A673 (cell line): ENCODE measurements at regions not wholly inside any gene's neighbourhood (a gene's known extent, or its start where the extent isn't known, plus 50 kb on each side); places are given as distances from the start of the nearest gene placed in this dataset.

Experiments used
- BruUV-seq: library from RNA; stranded (reverse); fragments of 400-500 nt; replicated peaks from 2 replicates; lab custom pipeline; 2021; lab: Mats Ljungman, UMichigan
- CTCF ChIA-PET: fragments of 300-600 bp; sonication (Branson Sonifier 250); formaldehyde crosslinking; loops from one replicate; lab custom pipeline; 2022; ENCODE audit warnings: antibody characterized with exemption; lab: Charles Lee
- POLR2A ChIA-PET: fragments of 300-600 bp; sonication (Branson Sonifier 250); formaldehyde crosslinking; loops from one replicate; lab custom pipeline; 2022; ENCODE audit warnings: antibody characterized with exemption; ENCODE audit not compliant: low non-redundant PET; lab: Charles Lee
- DNase-seq: peaks from one replicate; pipeline ENCODE4 v3.0.0-alpha.2; 2015; ENCODE audit warnings: low spot score
- H3K27ac ChIP-seq: fragments of 200-600 bp; sonication (generic); 2 replicates; pipeline ENCODE4 v1.5.1; 2016; ENCODE audit warnings: mixed run types, low read depth, mild to moderate bottlenecking, mixed read lengths, antibody characterized with exemption, low read length; ENCODE audit not compliant: poor library complexity, severe bottlenecking
- H3K27me3 ChIP-seq: fragments of 200-600 bp; sonication (generic); replicated peaks from 2 replicates; pipeline ENCODE4 v1.6.1; 2017; ENCODE audit warnings: mixed run types, low read depth, mild to moderate bottlenecking, mixed read lengths, antibody characterized with exemption, low read length; ENCODE audit not compliant: insufficient read depth, poor library complexity
- H3K36me3 ChIP-seq: fragments of 200-600 bp; sonication (generic); 2 replicates; pipeline ENCODE4 v1.6.1; 2016; ENCODE audit warnings: mixed run types, mild to moderate bottlenecking, mixed read lengths, antibody characterized with exemption, low read length; ENCODE audit not compliant: insufficient read depth, poor library complexity, severe bottlenecking
- H3K4me1 ChIP-seq: fragments of 200-600 bp; sonication (generic); 2 replicates; pipeline ENCODE4 v1.6.1; 2017; ENCODE audit warnings: mixed run types, mild to moderate bottlenecking, mixed read lengths, antibody characterized with exemption, low read length; ENCODE audit not compliant: insufficient read depth, poor library complexity, severe bottlenecking
- H3K4me3 ChIP-seq: fragments of 200-600 bp; sonication (generic); 2 replicates; pipeline ENCODE4 v1.5.1; 2016; ENCODE audit warnings: low read depth, mixed run types, mild to moderate bottlenecking, mixed read lengths, low read length; ENCODE audit not compliant: poor library complexity, severe bottlenecking
- H3K9me3 ChIP-seq: fragments of 200-600 bp; sonication (generic); 2 replicates; pipeline ENCODE4 v1.6.1; 2016; ENCODE audit warnings: mixed run types, low read depth, mild to moderate bottlenecking, mixed read lengths, antibody characterized with exemption, low read length; ENCODE audit not compliant: poor library complexity, severe bottlenecking
- CTCF ChIP-seq: fragments of 300-800, 200-600 bp; sonication (generic); conservative IDR thresholded peaks from 2 replicates; pipeline ENCODE4 v1.5.1; 2017; ENCODE audit warnings: low read depth, mild to moderate bottlenecking, antibody characterized with exemption, low read length, moderate library complexity, mixed read lengths
- EZH2 ChIP-seq: fragments of 200-600 bp; sonication (generic); IDR thresholded peaks from 2 replicates; pipeline ENCODE4 v1.6.1; 2017; ENCODE audit warnings: borderline replicate concordance, low read depth, mild to moderate bottlenecking, mixed read lengths, antibody characterized with exemption, low read length; ENCODE audit not compliant: poor library complexity, severe bottlenecking
- intact Hi-C: fragments of 100-400 bp; cut with micrococcal nuclease; formaldehyde crosslinking; loops from one replicate; pipeline ENCODE4 v1.10.0; 2022; ENCODE audit not compliant: unreplicated experiment

DNA sequence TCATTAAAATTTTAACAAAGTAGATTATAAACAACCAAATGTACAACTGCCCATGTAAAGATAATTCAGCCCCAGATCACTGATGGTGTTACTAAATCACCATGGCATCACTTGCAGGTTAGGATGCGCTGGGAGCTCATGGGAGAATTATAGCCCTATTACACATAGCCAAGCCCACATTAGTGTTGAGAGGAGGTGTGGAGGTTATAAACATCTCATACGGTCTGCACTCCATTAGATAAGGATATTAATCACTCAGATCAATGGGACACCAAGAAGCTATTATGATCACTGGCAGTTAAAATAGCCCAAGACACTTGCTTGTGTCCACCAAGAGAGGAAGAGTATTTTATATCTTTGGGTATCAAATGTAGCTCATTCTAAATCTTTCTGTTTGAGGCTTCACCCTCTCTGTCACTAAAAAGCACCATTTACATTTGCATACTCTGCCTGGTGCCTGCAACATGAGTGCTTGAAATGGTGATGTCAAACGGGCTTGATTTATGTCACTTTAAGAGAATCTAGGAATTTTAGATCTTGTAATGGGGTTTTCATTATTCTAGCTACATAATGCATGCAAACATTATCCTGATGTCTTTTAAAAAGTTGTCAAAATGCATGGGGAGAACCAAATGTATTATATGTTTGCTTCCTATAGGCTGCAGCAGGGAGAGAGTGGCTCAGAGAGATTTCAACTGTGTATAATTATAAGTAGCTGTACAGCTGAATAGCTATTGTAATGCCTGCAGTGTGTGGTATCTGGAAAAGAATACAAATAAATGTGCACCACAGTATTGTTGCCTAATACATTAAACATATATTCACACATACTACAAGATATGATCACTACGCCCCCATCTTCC is 654.1 kb upstream of the MARCKS start:
- H3K27ac ChIP-seq, result no peak overlapping the region
- BruUV-seq, result no TSS peak
- POLR2A ChIA-PET, result no interaction called here
- no peak for TF ChIP-seq EZH2
- TF ChIP-seq CTCF, result no peak
- no peaks in the 10 kb centered on the region for H3K27me3 ChIP-seq
- intact Hi-C loops, result no loop called here
- peak; percentile 45 for DNase-seq
- no peaks in the 10 kb centered on the region for H3K9me3 ChIP-seq
- H3K4me3 ChIP-seq, result no peak overlapping the region
- H3K4me1 ChIP-seq, result peaks cover 6% of the 10 kb centered on the region
- H3K36me3 ChIP-seq, result no peaks in the 10 kb centered on the region
- CTCF ChIA-PET, result no interaction called here

GRCh38 chr6:113203715-113204110 is 653.4 kb upstream of the MARCKS start:
- CTCF ChIA-PET, result no interaction called here
- no peak overlapping the region for H3K4me3 ChIP-seq
- intact Hi-C loops, result no loop called here
- no TSS peak for BruUV-seq
- no peaks in the 10 kb centered on the region for H3K36me3 ChIP-seq
- H3K27ac ChIP-seq, result no peak overlapping the region
- H3K9me3 ChIP-seq, result no peaks in the 10 kb centered on the region
- TF ChIP-seq CTCF (no peak), EZH2 (no peak)
- H3K27me3 ChIP-seq, result no peaks in the 10 kb centered on the region
- H3K4me1 ChIP-seq, result peaks cover 6% of the 10 kb centered on the region
- POLR2A ChIA-PET, result no interaction called here
- no peak for DNase-seq

GRCh38 chr6:113205553-113205952 is 651.6 kb upstream of the MARCKS start:
- no peak for TF ChIP-seq EZH2
- H3K9me3 ChIP-seq, result no peaks in the 10 kb centered on the region
- POLR2A ChIA-PET, result no interaction called here
- no TSS peak for BruUV-seq
- H3K36me3 ChIP-seq, result no peaks in the 10 kb centered on the region
- intact Hi-C loops, result no loop called here
- CTCF ChIA-PET, result no interaction called here
- H3K4me3 ChIP-seq, result no peak overlapping the region
- no peak for DNase-seq
- H3K27ac ChIP-seq, result no peak overlapping the region
- H3K27me3 ChIP-seq, result no peaks in the 10 kb centered on the region
- peaks cover 6% of the 10 kb centered on the region for H3K4me1 ChIP-seq
